ENCODE measurements at regions not wholly inside any gene's neighbourhood (a gene's known extent, or its start where the extent isn't known, plus 50 kb on each side); places are given as distances from the start of the nearest gene placed in this dataset.

DNA sequence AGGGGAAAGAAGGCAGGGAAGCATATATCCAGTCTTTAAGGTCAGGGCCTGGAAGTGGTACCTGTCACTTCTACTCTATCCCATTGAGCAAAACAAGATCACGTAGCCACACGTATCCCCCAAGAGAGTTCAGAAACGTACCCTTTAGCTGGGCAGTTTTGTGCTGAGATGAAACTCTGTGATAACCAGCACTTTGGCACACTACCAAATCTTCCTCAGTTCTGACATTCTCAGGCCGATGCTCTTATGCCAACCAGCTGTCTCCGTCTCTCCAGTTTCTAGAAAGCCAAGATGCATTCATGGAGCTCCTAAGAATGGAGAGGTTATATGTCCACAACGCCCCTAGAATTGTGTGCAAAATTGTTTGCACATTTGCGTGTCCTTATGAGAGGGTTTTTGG lies 176.6 kb upstream of the MSX2 start:
- H3K9me3 ChIP-seq (ENCODE audit: low read length): no peaks in the 10 kb centered on the region
- H3K4me2 ChIP-seq (ENCODE audit: low read length): no peak overlapping the region
- no peak overlapping the region for H3K27ac ChIP-seq (ENCODE audit: low read depth, low read length, poor library complexity, severe bottlenecking)
- no peaks in the 10 kb centered on the region for H3K4me1 ChIP-seq (ENCODE audit: insufficient read depth, low read length, poor library complexity, severe bottlenecking)
- H4K20me1 ChIP-seq (ENCODE audit: insufficient read depth, low read length): no peaks in the 10 kb centered on the region
- H3K36me3 ChIP-seq (ENCODE audit: insufficient read depth, low read length): no peaks in the 10 kb centered on the region
- H3K79me2 ChIP-seq (ENCODE audit: insufficient read depth, low read depth, low read length): no peaks in the 10 kb centered on the region
- H3K9me2 ChIP-seq (ENCODE audit: insufficient read depth, low read length): no peaks in the 10 kb centered on the region
- H2AFZ ChIP-seq (ENCODE audit: low read length): no peak overlapping the region
- intact Hi-C loops (cut with micrococcal nuclease; ENCODE audit: unreplicated experiment): no loop called here
- no peak for DNase-seq (ENCODE audit: low spot score)
- CTCF ChIA-PET (ENCODE audit: unreplicated experiment): no interaction called here
- no TSS peak for BruUV-seq (replicated peaks)
- no peak overlapping the region for H3K4me3 ChIP-seq (ENCODE audit: low read depth, low read length, poor library complexity, severe bottlenecking)
- no peak for TF ChIP-seq EZH2phosphoT487 (IDR thresholded peaks at IDR 0.05; ENCODE audit: borderline replicate concordance, low read depth, low read length)
- TF ChIP-seq, protein P1, sequence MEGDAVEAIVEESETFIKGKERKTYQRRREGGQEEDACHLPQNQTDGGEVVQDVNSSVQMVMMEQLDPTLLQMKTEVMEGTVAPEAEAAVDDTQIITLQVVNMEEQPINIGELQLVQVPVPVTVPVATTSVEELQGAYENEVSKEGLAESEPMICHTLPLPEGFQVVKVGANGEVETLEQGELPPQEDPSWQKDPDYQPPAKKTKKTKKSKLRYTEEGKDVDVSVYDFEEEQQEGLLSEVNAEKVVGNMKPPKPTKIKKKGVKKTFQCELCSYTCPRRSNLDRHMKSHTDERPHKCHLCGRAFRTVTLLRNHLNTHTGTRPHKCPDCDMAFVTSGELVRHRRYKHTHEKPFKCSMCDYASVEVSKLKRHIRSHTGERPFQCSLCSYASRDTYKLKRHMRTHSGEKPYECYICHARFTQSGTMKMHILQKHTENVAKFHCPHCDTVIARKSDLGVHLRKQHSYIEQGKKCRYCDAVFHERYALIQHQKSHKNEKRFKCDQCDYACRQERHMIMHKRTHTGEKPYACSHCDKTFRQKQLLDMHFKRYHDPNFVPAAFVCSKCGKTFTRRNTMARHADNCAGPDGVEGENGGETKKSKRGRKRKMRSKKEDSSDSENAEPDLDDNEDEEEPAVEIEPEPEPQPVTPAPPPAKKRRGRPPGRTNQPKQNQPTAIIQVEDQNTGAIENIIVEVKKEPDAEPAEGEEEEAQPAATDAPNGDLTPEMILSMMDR (conservative IDR thresholded peaks at IDR 0.05; ENCODE audit: low read length): no peak
- POLR2A ChIA-PET: interaction anchor here (1.5 kb wide), 1 partner anchor 9 kb away, joined by 6 read pairs; no protein-coding TSS in a partner anchor

GRCh38 chr5:174549254-174549653 lies 175.1 kb upstream of the MSX2 start:
- no peak overlapping the region for H3K4me2 ChIP-seq (ENCODE audit: low read length)
- H3K9me2 ChIP-seq (ENCODE audit: insufficient read depth, low read length): no peaks in the 10 kb centered on the region
- DNase-seq (ENCODE audit: low spot score): no peak
- no peaks in the 10 kb centered on the region for H3K79me2 ChIP-seq (ENCODE audit: insufficient read depth, low read depth, low read length)
- ChIA-PET POLR2A (interaction anchor here (0.7 kb wide), 1 partner anchor 801 kb away, joined by 3 read pairs; no protein-coding TSS in a partner anchor), CTCF (ENCODE audit: unreplicated experiment) (no interaction called here)
- no peak for TF ChIP-seq EZH2phosphoT487 (IDR thresholded peaks at IDR 0.05; ENCODE audit: borderline replicate concordance, low read depth, low read length)
- TF ChIP-seq, protein P1 (conservative IDR thresholded peaks at IDR 0.05; ENCODE audit: low read length): no peak
- H4K20me1 ChIP-seq (ENCODE audit: insufficient read depth, low read length): no peaks in the 10 kb centered on the region
- no TSS peak for BruUV-seq (replicated peaks)
- no peaks in the 10 kb centered on the region for H3K4me1 ChIP-seq (ENCODE audit: insufficient read depth, low read length, poor library complexity, severe bottlenecking)
- no peak overlapping the region for H3K4me3 ChIP-seq (ENCODE audit: low read depth, low read length, poor library complexity, severe bottlenecking)
- H3K36me3 ChIP-seq (ENCODE audit: insufficient read depth, low read length): no peaks in the 10 kb centered on the region
- no peak overlapping the region for H3K27ac ChIP-seq (ENCODE audit: low read depth, low read length, poor library complexity, severe bottlenecking)
- H3K9me3 ChIP-seq (ENCODE audit: low read length): no peaks in the 10 kb centered on the region
- intact Hi-C loops (cut with micrococcal nuclease; ENCODE audit: unreplicated experiment): no loop called here
- no peak overlapping the region for H2AFZ ChIP-seq (ENCODE audit: low read length)

GRCh38 chr5:174550026-174550425 lies 174.4 kb upstream of the MSX2 start:
- no peak for DNase-seq (ENCODE audit: low spot score)
- intact Hi-C loops (cut with micrococcal nuclease; ENCODE audit: unreplicated experiment): no loop called here
- BruUV-seq (replicated peaks): no TSS peak
- ChIA-PET CTCF (ENCODE audit: unreplicated experiment) (no interaction called here), POLR2A (no interaction called here)
- Histone ChIP-seq H3K9me3 (ENCODE audit: low read length) (no peaks in the 10 kb centered on the region), H3K9me2 (ENCODE audit: insufficient read depth, low read length) (no peaks in the 10 kb centered on the region), H4K20me1 (ENCODE audit: insufficient read depth, low read length) (no peaks in the 10 kb centered on the region), H3K4me2 (ENCODE audit: low read length) (no peak overlapping the region), H3K27ac (ENCODE audit: low read depth, low read length, poor library complexity, severe bottlenecking) (no peak overlapping the region), H3K36me3 (ENCODE audit: insufficient read depth, low read length) (no peaks in the 10 kb centered on the region), H3K4me3 (ENCODE audit: low read depth, low read length, poor library complexity, severe bottlenecking) (no peak overlapping the region), H2AFZ (ENCODE audit: low read length) (no peak overlapping the region), H3K4me1 (ENCODE audit: insufficient read depth, low read length, poor library complexity, severe bottlenecking) (no peaks in the 10 kb centered on the region), H3K79me2 (ENCODE audit: insufficient read depth, low read depth, low read length) (no peaks in the 10 kb centered on the region)
- TF ChIP-seq, protein P1 (conservative IDR thresholded peaks at IDR 0.05; ENCODE audit: low read length): no peak
- TF ChIP-seq EZH2phosphoT487 (IDR thresholded peaks at IDR 0.05; ENCODE audit: borderline replicate concordance, low read depth, low read length): no peak

All from OCI-LY7 (cell line).